HEK293T (cell line): ENCODE measurements at regions not wholly inside any gene's neighbourhood (a gene's known extent, or its start where the extent isn't known, plus 50 kb on each side); places are given as distances from the start of the nearest gene placed in this dataset.

Experiments
- ARNT ChIP-seq: fragments of 450-650 bp; IDR thresholded peaks from 2 replicates; pipeline ENCODE4 v1.6.1; 2017; ENCODE audit warnings: mild to moderate bottlenecking
- BHLHE40 ChIP-seq: fragments of 450-650 bp; IDR thresholded peaks from 2 replicates; pipeline ENCODE4 v1.6.1; 2016; ENCODE audit warnings: mild to moderate bottlenecking, moderate library complexity, borderline replicate concordance
- CTBP1 ChIP-seq: fragments of 450-650 bp; IDR thresholded peaks from 2 replicates; pipeline ENCODE4 v1.6.1; 2016; ENCODE audit warnings: borderline replicate concordance
- ELF4 ChIP-seq: fragments of 450-650 bp; IDR thresholded peaks from 2 replicates; pipeline ENCODE4 v1.6.1; 2017; ENCODE audit warnings: antibody characterized with exemption
- FOXK2 ChIP-seq: fragments of 450-650 bp; IDR thresholded peaks from 2 replicates; pipeline ENCODE4 v1.6.1; 2016; ENCODE audit warnings: mild to moderate bottlenecking
- FOXM1 ChIP-seq: fragments of 450-650 bp; IDR thresholded peaks from 2 replicates; pipeline ENCODE4 v1.6.1; 2017; ENCODE audit warnings: mild to moderate bottlenecking, borderline replicate concordance
- L3MBTL2 ChIP-seq: fragments of 450-650 bp; conservative IDR thresholded peaks from 2 replicates; pipeline ENCODE4 v1.6.1; 2016; ENCODE audit warnings: mild to moderate bottlenecking
- LEF1 ChIP-seq: fragments of 450-650 bp; IDR thresholded peaks from 2 replicates; pipeline ENCODE4 v1.6.1; 2017; ENCODE audit warnings: mild to moderate bottlenecking, borderline replicate concordance
- NFRKB ChIP-seq: fragments of 450-650 bp; IDR thresholded peaks from 2 replicates; pipeline ENCODE4 v1.6.1; 2016; ENCODE audit warnings: mild to moderate bottlenecking, moderate library complexity
- PKNOX1 ChIP-seq: fragments of 450-650 bp; IDR thresholded peaks from 2 replicates; pipeline ENCODE4 v1.6.1; 2016
- SUZ12 ChIP-seq: fragments of 450-650 bp; IDR thresholded peaks from 2 replicates; pipeline ENCODE4 v1.6.1; 2016; ENCODE audit warnings: mild to moderate bottlenecking
- TARDBP ChIP-seq: fragments of 450-650 bp; IDR thresholded peaks from 2 replicates; pipeline ENCODE4 v1.6.1; 2016

- TF ChIP-seq L3MBTL2 (no peak), FOXK2 (no peak), FOXM1 (no peak), SUZ12 (no peak), ELF4 (no peak), PKNOX1 (no peak), BHLHE40 (no peak), CTBP1 (no peak), NFRKB (no peak), LEF1 (no peak), TARDBP (no peak), ARNT (no peak)
Observed at GRCh38 chr2:57864926-57865325, 181.7 kb upstream of the VRK2 start.
